ENCODE measurements at regions not wholly inside any gene's neighbourhood (a gene's known extent, or its start where the extent isn't known, plus 50 kb on each side); places are given as distances from the start of the nearest gene placed in this dataset.

DNA sequence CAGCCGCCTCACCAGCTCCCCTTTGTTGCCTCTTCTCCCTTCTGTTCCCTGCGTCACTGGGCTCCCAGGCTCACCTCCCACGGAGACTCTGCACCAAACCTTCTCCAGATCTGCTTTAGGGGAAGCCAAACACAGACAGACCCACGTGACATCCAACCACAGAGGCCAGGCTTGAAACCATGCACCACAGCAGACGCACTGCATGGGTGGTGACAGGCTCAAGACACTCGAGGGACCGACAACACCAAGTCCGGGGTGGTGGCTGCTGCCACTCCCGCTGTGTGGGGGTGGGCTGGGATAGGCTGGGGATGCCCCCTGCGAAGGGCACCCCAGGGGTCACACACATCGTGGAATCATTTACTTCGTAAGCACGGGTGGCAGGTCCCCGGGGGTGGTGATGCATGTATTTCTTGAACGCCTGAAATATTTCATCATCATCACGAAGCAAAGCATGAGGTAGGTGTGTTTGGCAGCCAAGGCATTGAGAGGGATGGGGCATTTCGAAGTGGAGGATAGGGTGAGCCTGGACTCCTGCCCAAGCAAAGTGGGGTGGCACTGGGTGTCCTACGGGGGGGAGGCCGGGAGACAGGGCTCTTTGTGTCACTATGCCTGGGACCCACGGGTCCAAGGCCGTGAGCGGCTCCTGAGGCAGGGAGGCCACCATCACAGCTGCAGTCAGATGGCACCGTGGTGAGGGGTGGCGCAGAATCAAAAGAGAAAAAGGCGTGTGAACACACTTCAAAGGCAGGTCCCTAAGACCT lies 66.8 kb upstream of the RFLNA start:
- Histone ChIP-seq H3K36me3 (ENCODE audit: control insufficient read depth in 2 of 2, insufficient read depth in 2 of 2, low read length in 2 of 2) (no peaks in the 10 kb centered on the region), H3K9ac (ENCODE audit: low read depth in 1 of 2, low read length in 2 of 2) (no peak overlapping the region), H3K27me3 (ENCODE audit: control insufficient read depth in 2 of 2, insufficient read depth in 2 of 2, low read length in 2 of 2) (no peaks in the 10 kb centered on the region), H3K9me3 (ENCODE audit: control insufficient read depth in 2 of 2, low read length in 2 of 2) (peaks cover 0 to 3% of the 10 kb centered on the region in 2 donors), H3K27ac (ENCODE audit: low read depth in 2 of 2, low read length in 2 of 2) (no peak overlapping the region), H3K4me3 (ENCODE audit: low read length in 2 of 2) (no peak overlapping the region), H3K4me1 (ENCODE audit: control insufficient read depth in 2 of 2, insufficient read depth in 2 of 2, low read length in 2 of 2) (peaks cover 16 to 20% of the 10 kb centered on the region in 2 donors)

DNA sequence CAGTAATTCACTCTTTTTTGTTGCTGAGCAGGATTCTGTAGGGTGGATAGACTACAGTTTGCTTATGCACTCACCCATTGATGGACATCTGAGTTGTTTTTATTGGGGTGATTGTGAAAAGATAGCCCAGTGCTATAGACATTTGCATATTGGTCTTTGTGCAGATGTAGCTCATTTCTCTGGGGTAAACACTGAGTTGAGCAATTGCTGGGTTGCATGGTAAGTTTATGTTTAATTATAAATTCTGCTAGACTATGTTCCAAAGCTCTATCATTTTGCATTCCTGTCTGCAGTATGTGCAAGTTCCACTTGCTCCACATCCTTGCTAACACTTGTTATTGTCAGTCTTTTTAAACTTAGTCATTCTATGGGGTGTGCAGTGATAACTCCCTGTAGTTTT lies 65.4 kb upstream of the RFLNA start:
- Histone ChIP-seq H3K27ac (ENCODE audit: low read depth in 2 of 2, low read length in 2 of 2) (no peak overlapping the region), H3K4me3 (ENCODE audit: low read length in 2 of 2) (no peak overlapping the region), H3K9me3 (ENCODE audit: control insufficient read depth in 2 of 2, low read length in 2 of 2) (peaks cover 0 to 3% of the 10 kb centered on the region in 2 donors), H3K9ac (ENCODE audit: low read depth in 1 of 2, low read length in 2 of 2) (no peak overlapping the region), H3K4me1 (ENCODE audit: control insufficient read depth in 2 of 2, insufficient read depth in 2 of 2, low read length in 2 of 2) (peaks cover 16 to 31% of the 10 kb centered on the region in 2 donors), H3K36me3 (ENCODE audit: control insufficient read depth in 2 of 2, insufficient read depth in 2 of 2, low read length in 2 of 2) (no peaks in the 10 kb centered on the region), H3K27me3 (ENCODE audit: control insufficient read depth in 2 of 2, insufficient read depth in 2 of 2, low read length in 2 of 2) (no peaks in the 10 kb centered on the region)

DNA sequence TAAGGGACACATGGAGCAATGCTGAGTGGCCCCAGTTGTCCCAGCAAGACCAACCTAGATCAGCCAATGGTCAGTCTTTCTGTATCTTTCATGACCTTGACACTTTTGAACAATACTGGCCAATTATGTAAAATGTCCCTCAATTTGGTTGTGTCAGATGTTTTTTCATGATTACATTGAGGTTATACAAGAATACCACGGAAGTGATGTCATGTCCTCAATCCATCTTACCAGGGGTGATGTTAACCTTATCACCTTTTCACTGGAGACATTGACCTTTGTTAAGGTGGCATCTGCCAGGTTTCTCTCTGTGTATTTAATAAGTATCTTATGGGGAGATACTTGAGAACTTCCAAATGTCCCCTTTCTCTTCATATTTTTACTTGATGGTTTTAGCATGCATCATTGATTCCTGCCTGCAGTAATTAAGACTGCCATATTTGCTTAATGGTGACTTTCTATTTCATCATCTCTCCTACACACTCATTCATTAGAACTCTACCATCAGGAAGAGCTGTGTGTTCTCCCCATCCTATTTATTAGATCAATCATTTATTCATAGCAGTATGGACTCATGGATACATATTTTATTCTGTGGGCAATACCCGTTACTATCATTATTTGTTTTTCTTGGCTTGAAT lies 64.7 kb upstream of the RFLNA start:
- Histone ChIP-seq H3K27ac (ENCODE audit: low read depth in 2 of 2, low read length in 2 of 2) (no peak overlapping the region), H3K4me1 (ENCODE audit: control insufficient read depth in 2 of 2, insufficient read depth in 2 of 2, low read length in 2 of 2) (peaks cover 16 to 31% of the 10 kb centered on the region in 2 donors), H3K9me3 (ENCODE audit: control insufficient read depth in 2 of 2, low read length in 2 of 2) (peaks cover 0 to 3% of the 10 kb centered on the region in 2 donors), H3K9ac (ENCODE audit: low read depth in 1 of 2, low read length in 2 of 2) (no peak overlapping the region), H3K27me3 (ENCODE audit: control insufficient read depth in 2 of 2, insufficient read depth in 2 of 2, low read length in 2 of 2) (no peaks in the 10 kb centered on the region), H3K4me3 (ENCODE audit: low read length in 2 of 2) (no peak overlapping the region), H3K36me3 (ENCODE audit: control insufficient read depth in 2 of 2, insufficient read depth in 2 of 2, low read length in 2 of 2) (no peaks in the 10 kb centered on the region)

DNA sequence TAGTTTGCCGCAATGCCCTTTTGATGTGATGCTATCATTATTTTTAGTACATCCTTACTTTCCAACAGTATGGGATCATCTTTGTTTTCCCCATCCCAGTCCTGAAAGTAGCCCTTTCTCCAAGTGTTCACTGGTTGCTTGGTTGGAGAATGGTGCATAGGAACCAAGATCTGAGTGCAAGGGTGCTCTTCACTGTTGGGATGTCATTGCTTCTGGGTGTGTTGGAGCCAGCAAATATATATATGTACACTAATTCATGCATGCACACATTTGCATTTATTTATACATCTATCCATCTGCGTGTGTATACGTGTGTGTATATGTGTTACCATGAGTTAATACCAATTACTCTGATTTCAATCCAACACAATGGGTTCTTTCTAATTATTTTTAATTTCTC lies 64.1 kb upstream of the RFLNA start:
- peaks cover 16 to 31% of the 10 kb centered on the region in 2 donors for H3K4me1 ChIP-seq (ENCODE audit: control insufficient read depth in 2 of 2, insufficient read depth in 2 of 2, low read length in 2 of 2)
- H3K36me3 ChIP-seq (ENCODE audit: control insufficient read depth in 2 of 2, insufficient read depth in 2 of 2, low read length in 2 of 2): no peaks in the 10 kb centered on the region
- H3K9ac ChIP-seq (ENCODE audit: low read depth in 1 of 2, low read length in 2 of 2): no peak overlapping the region
- no peak overlapping the region for H3K4me3 ChIP-seq (ENCODE audit: low read length in 2 of 2)
- H3K9me3 ChIP-seq (ENCODE audit: control insufficient read depth in 2 of 2, low read length in 2 of 2): peaks cover 0 to 3% of the 10 kb centered on the region in 2 donors
- H3K27me3 ChIP-seq (ENCODE audit: control insufficient read depth in 2 of 2, insufficient read depth in 2 of 2, low read length in 2 of 2): no peaks in the 10 kb centered on the region
- H3K27ac ChIP-seq (ENCODE audit: low read depth in 2 of 2, low read length in 2 of 2): no peak overlapping the region

DNA sequence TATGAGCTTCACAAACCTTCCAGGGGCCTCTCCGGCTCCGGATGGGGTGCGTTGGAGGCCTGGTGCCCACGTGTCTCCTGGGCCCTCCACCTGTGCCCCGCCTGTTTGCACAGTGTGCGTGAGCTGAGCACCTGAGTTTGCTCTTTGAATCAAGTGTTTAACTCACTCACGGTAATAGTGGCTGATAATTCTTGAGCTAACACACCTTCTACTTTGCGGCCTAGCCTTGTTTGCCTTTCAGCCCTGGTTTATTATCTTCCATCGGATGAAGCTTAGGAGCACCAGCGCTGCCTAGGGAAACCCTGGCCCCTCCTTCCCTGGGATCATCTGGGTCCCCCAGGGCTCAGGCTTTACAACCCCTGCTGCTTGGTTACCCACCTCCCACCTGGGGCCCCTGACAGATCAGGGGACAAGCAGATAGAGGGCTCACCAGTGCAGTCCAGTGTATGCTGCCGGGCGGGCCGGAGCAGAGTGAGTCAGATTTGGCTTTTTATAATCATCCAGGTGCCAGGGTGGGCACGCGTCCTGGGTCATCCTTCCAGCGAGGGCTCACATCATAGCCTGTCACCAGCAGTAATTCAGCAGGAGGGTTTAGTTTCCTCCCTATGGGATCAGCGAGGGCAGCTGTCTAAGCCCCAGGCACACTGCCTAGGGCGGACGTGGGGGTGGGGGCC lies 62.8 kb upstream of the RFLNA start:
- H3K9me3 ChIP-seq (ENCODE audit: control insufficient read depth in 2 of 2, low read length in 2 of 2): peaks cover 0 to 3% of the 10 kb centered on the region in 2 donors
- peak overlapping the region in 1 of 2 donors; percentile 44 for H3K4me3 ChIP-seq (ENCODE audit: low read length in 2 of 2)
- no peaks in the 10 kb centered on the region for H3K27me3 ChIP-seq (ENCODE audit: control insufficient read depth in 2 of 2, insufficient read depth in 2 of 2, low read length in 2 of 2)
- H3K27ac ChIP-seq (ENCODE audit: low read depth in 2 of 2, low read length in 2 of 2): peak overlapping the region; percentile 84 to 87
- H3K4me1 ChIP-seq (ENCODE audit: control insufficient read depth in 2 of 2, insufficient read depth in 2 of 2, low read length in 2 of 2): peaks cover 16 to 38% of the 10 kb centered on the region in 2 donors
- peak overlapping the region; percentile 47 to 67 for H3K9ac ChIP-seq (ENCODE audit: low read depth in 1 of 2, low read length in 2 of 2)
- no peaks in the 10 kb centered on the region for H3K36me3 ChIP-seq (ENCODE audit: control insufficient read depth in 2 of 2, insufficient read depth in 2 of 2, low read length in 2 of 2)

DNA sequence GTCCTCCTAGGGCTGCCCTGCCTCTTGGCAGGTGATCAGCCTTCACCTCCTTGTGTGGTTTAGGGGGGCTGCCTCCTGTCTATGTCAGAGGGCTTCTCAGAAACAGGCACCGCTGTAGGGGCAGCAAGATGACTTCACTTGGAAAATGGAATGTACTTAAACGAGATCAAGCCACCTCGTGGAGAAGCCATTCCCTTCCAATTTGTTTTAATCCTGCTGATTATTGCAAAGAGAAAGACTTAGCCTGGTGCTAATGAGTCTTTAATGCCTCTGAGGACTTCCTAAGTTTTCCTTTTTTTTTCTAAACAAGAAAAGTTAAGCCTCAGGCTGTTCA lies 62.3 kb upstream of the RFLNA start:
- Histone ChIP-seq H3K27ac (ENCODE audit: low read depth in 2 of 2, low read length in 2 of 2) (peak overlapping the region; percentile 84 to 87), H3K4me1 (ENCODE audit: control insufficient read depth in 2 of 2, insufficient read depth in 2 of 2, low read length in 2 of 2) (peaks cover 16 to 39% of the 10 kb centered on the region in 2 donors), H3K36me3 (ENCODE audit: control insufficient read depth in 2 of 2, insufficient read depth in 2 of 2, low read length in 2 of 2) (no peaks in the 10 kb centered on the region), H3K9ac (ENCODE audit: low read depth in 1 of 2, low read length in 2 of 2) (peak overlapping the region; percentile 6 to 67), H3K27me3 (ENCODE audit: control insufficient read depth in 2 of 2, insufficient read depth in 2 of 2, low read length in 2 of 2) (no peaks in the 10 kb centered on the region), H3K4me3 (ENCODE audit: low read length in 2 of 2) (no peak overlapping the region), H3K9me3 (ENCODE audit: control insufficient read depth in 2 of 2, low read length in 2 of 2) (peaks cover 0 to 3% of the 10 kb centered on the region in 2 donors)

DNA sequence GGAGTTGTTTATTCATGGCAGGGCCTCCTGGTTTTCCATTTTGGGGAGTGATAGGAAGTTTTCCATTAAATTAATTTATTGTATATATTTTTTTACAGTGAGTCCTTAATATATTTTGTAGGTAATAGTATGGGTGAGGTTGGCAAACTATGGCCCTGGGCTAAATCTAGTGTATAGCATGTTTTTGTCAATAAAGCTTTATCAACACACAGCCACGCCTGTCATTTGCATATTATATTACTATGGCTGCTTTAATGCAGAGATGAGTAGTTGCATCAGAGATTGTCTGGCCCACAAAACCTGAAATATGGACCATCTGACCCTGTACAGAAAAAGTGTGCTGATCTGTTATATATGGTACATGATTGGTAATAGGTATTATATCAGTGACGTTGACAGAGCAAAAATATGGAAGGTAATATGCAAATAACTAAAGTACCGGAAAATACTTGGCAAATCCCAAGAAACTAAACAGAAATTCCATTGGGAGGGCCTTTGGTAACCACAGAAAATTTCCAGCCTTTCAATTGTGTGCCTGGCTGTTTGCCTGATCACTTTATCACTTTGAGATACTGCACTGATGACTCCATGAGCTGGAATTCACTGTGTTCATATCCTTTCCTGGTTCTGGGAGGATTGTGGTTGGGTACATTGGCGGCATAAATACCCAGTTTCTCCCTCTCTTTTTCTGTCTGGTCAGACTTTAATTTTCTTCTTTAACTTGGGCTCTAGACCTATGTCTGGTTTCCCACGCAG lies 61.7 kb upstream of the RFLNA start:
- Histone ChIP-seq H3K36me3 (ENCODE audit: control insufficient read depth in 2 of 2, insufficient read depth in 2 of 2, low read length in 2 of 2) (no peaks in the 10 kb centered on the region), H3K4me3 (ENCODE audit: low read length in 2 of 2) (no peak overlapping the region), H3K9me3 (ENCODE audit: control insufficient read depth in 2 of 2, low read length in 2 of 2) (peaks cover 0 to 3% of the 10 kb centered on the region in 2 donors), H3K4me1 (ENCODE audit: control insufficient read depth in 2 of 2, insufficient read depth in 2 of 2, low read length in 2 of 2) (peaks cover 16 to 44% of the 10 kb centered on the region in 2 donors), H3K27ac (ENCODE audit: low read depth in 2 of 2, low read length in 2 of 2) (peak overlapping the region; percentile 29 to 84), H3K9ac (ENCODE audit: low read depth in 1 of 2, low read length in 2 of 2) (no peak overlapping the region), H3K27me3 (ENCODE audit: control insufficient read depth in 2 of 2, insufficient read depth in 2 of 2, low read length in 2 of 2) (no peaks in the 10 kb centered on the region)

DNA sequence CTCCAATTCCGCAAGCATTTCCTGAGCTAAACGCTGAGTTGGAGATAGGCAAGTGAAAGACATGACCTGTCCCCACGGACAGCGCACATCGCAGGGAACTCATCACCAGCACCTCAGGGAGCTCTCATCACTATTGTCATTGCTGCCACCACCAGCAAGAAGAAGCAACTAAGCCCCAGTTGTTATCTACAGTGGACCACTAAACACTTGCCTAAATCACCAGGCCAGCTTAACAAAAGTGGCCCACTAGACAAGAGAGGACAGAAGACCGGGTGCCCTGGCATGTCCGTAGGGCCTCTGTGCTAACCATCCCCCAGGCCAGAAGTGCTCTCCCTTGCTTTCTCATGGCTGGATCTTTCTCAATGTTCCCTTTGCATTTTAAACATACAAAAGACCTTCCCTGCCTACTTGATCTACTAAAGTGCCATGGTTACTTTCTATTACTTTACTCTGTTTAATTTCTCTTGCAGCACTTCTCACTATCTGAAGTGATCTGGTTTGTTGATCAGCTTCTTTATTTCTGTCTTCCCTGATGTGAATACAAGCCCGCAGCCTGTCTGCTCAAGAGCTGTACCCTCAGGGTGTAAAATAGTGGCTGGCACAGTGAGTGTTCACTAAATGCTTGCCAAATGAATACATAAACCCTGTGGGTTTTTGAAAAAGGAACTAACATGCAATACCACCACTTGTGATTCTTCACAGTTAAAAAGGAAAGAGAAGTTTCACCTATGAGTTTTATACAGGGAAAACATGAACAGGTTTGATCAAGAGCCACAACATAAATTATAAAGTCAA lies 60.9 kb upstream of the RFLNA start:
- Histone ChIP-seq H3K4me3 (ENCODE audit: low read length in 2 of 2) (no peak overlapping the region), H3K27me3 (ENCODE audit: control insufficient read depth in 2 of 2, insufficient read depth in 2 of 2, low read length in 2 of 2) (no peaks in the 10 kb centered on the region), H3K36me3 (ENCODE audit: control insufficient read depth in 2 of 2, insufficient read depth in 2 of 2, low read length in 2 of 2) (no peaks in the 10 kb centered on the region), H3K9ac (ENCODE audit: low read depth in 1 of 2, low read length in 2 of 2) (no peak overlapping the region), H3K27ac (ENCODE audit: low read depth in 2 of 2, low read length in 2 of 2) (peak overlapping the region in 1 of 2 donors; percentile 5), H3K9me3 (ENCODE audit: control insufficient read depth in 2 of 2, low read length in 2 of 2) (peaks cover 0 to 3% of the 10 kb centered on the region in 2 donors), H3K4me1 (ENCODE audit: control insufficient read depth in 2 of 2, insufficient read depth in 2 of 2, low read length in 2 of 2) (peaks cover 16 to 50% of the 10 kb centered on the region in 2 donors)

DNA sequence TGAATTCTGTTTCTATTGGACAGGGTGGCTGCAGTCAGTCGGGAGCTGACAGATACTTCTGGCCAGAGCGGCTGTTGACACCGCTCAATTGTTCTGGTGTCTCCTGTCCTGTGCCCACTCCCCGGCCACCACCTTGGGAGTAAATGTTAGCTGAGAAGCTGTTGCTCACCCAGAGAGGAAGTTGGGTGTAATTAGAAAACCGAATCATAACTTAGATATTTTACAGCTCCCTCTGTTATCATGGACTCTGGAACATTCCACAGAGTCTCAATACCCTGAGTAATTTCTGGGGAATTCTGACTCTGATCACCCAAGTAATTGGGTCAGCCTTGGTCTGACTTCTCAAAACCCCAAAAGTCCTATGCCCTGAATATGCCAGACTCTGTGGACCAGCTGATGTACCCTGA lies 58.3 kb upstream of the RFLNA start:
- peaks cover 25 to 62% of the 10 kb centered on the region in 2 donors for H3K4me1 ChIP-seq (ENCODE audit: control insufficient read depth in 2 of 2, insufficient read depth in 2 of 2, low read length in 2 of 2)
- no peak overlapping the region for H3K4me3 ChIP-seq (ENCODE audit: low read length in 2 of 2)
- no peaks in the 10 kb centered on the region for H3K36me3 ChIP-seq (ENCODE audit: control insufficient read depth in 2 of 2, insufficient read depth in 2 of 2, low read length in 2 of 2)
- H3K9me3 ChIP-seq (ENCODE audit: control insufficient read depth in 2 of 2, low read length in 2 of 2): no peaks in the 10 kb centered on the region
- peak overlapping the region; percentile 11 to 43 for H3K27ac ChIP-seq (ENCODE audit: low read depth in 2 of 2, low read length in 2 of 2)
- H3K27me3 ChIP-seq (ENCODE audit: control insufficient read depth in 2 of 2, insufficient read depth in 2 of 2, low read length in 2 of 2): no peaks in the 10 kb centered on the region
- no peak overlapping the region for H3K9ac ChIP-seq (ENCODE audit: low read depth in 1 of 2, low read length in 2 of 2)

Measured in mucosa of rectum (tissue), 2 donors.